ENCODE measurements at regions not wholly inside any gene's neighbourhood (a gene's known extent, or its start where the extent isn't known, plus 50 kb on each side); places are given as distances from the start of the nearest gene placed in this dataset.

DNA sequence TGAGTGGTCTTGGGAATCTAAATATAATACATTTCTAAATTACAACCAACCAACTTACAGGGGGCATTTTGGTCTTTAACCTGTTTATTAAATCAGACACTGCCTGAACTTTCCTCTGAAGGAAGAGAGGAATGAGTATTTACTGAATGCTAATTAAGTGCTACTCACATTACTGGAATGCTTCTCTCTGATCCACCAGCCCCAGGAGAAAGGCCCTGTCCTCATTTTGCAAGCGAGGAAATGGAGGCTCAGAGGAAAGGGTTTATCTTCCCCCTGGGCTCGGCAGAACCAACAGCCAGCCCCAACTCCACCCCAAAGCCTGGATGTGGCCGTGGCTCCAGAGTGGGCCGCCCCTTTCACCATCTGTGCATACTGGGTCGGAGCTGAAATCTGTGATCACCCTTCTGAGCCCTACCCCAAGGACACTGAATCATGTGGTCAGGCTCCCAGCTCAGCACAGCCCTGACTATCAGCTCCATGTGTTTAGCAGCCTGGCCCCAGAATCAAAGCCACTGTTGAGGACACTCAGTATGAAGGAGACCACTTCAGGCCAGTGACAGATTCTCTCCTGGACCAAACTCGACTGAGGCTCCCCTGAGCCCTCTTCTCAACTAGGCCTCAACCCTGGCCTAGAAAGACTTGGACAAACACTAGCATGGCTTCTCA is 56.7 kb upstream of the ENPP6 start:
- peaks cover 0 to 9% (median 9%) of the 10 kb centered on the region in 3 donors for H3K9me3 ChIP-seq (ENCODE audit: control extremely low read depth in 1 of 3, control insufficient read depth in 2 of 3, insufficient read depth in 1 of 3, low read length in 2 of 3)
- H3K4me2 ChIP-seq (replicated peaks; ENCODE audit: low read depth, low read length, poor library complexity, severe bottlenecking) = no peak overlapping the region
- no peaks in the 10 kb centered on the region for H4K20me1 ChIP-seq (ENCODE audit: control insufficient read depth, insufficient read depth, low read length, poor library complexity, severe bottlenecking)
- H3K27ac ChIP-seq (ENCODE audit: low read length in 2 of 2) = no peak overlapping the region
- H3K4me1 Mint-ChIP-seq = peaks cover 14% of the 10 kb centered on the region
- peaks cover 0 to 8% of the 10 kb centered on the region in 2 donors for H3K4me1 ChIP-seq (ENCODE audit: control insufficient read depth in 2 of 2, insufficient read depth in 2 of 2, low read length in 2 of 2)
- 86% methylated on average over 6 of the region's 6 CpGs for WGBS (ENCODE audit: insufficient coverage)
- peaks cover 7% of the 10 kb centered on the region for H3K9me3 Mint-ChIP-seq (ENCODE audit: insufficient read depth)
- no peak overlapping the region for H3K4me3 Mint-ChIP-seq
- TF ChIP-seq, protein P1, sequence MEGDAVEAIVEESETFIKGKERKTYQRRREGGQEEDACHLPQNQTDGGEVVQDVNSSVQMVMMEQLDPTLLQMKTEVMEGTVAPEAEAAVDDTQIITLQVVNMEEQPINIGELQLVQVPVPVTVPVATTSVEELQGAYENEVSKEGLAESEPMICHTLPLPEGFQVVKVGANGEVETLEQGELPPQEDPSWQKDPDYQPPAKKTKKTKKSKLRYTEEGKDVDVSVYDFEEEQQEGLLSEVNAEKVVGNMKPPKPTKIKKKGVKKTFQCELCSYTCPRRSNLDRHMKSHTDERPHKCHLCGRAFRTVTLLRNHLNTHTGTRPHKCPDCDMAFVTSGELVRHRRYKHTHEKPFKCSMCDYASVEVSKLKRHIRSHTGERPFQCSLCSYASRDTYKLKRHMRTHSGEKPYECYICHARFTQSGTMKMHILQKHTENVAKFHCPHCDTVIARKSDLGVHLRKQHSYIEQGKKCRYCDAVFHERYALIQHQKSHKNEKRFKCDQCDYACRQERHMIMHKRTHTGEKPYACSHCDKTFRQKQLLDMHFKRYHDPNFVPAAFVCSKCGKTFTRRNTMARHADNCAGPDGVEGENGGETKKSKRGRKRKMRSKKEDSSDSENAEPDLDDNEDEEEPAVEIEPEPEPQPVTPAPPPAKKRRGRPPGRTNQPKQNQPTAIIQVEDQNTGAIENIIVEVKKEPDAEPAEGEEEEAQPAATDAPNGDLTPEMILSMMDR (IDR thresholded peaks at IDR 0.05) = no peak
- no peak for TF ChIP-seq EZH2 (IDR thresholded peaks at IDR 0.05; ENCODE audit: borderline replicate concordance, insufficient read depth, low read depth, low read length, poor library complexity, severe bottlenecking)
- no peaks in the 10 kb centered on the region for H3K27me3 ChIP-seq (replicated peaks in 1 of 4; ENCODE audit: control extremely low read depth in 1 of 4, control insufficient read depth in 3 of 4, insufficient read depth in 4 of 4, low read length in 3 of 4)
- no peaks in the 10 kb centered on the region for H3K79me2 ChIP-seq (ENCODE audit: control insufficient read depth, insufficient read depth, low read length)
- H3K27ac Mint-ChIP-seq = no peak overlapping the region
- DNase-seq = no peak
- H3K4me3 ChIP-seq (ENCODE audit: control extremely low read depth in 1 of 5, extremely low read depth in 1 of 5, insufficient read depth in 1 of 5, low read depth in 2 of 5, low read length in 4 of 5) = no peak overlapping the region
- no peaks in the 10 kb centered on the region for H3K36me3 ChIP-seq (replicated peaks in 1 of 2; ENCODE audit: control extremely low read depth in 1 of 2, control insufficient read depth in 1 of 2, extremely low read depth in 1 of 2, insufficient read depth in 2 of 2, low read length in 1 of 2)
- peak overlapping the region; percentile 9 for H2AFZ ChIP-seq (ENCODE audit: insufficient read depth, low read depth, low read length, poor library complexity, severe bottlenecking)
- no peak overlapping the region for H3K9ac ChIP-seq (ENCODE audit: low read length)
- no peak for ATAC-seq (ENCODE audit: low read depth)
- intact Hi-C loops (cut with micrococcal nuclease) = no loop called here
- ChIA-PET CTCF (interaction anchor here (1.9 to 2.3 kb wide), 3 partner anchors 10 to 13 kb away, joined by 6 to 15 read pairs (median 7); no protein-coding TSS in a partner anchor), POLR2A (no interaction called here)
- H3K27me3 Mint-ChIP-seq = no peaks in the 10 kb centered on the region
